GM13976 (cell line): ENCODE measurements at regions not wholly inside any gene's neighbourhood (a gene's known extent, or its start where the extent isn't known, plus 50 kb on each side); places are given as distances from the start of the nearest gene placed in this dataset.

Experiments used
- DNase-seq: peaks from one replicate; pipeline ENCODE4 v3.0.0; 2012; ENCODE audit warnings: low spot score
- CTCF ChIP-seq: IDR thresholded peaks from 2 replicates; pipeline ENCODE4 v1.5.1; 2012; ENCODE audit warnings: borderline replicate concordance, mild to moderate bottlenecking; ENCODE audit not compliant: insufficient read depth; ENCODE audit errors: extremely low read depth, missing control alignments, control extremely low read depth
- in situ Hi-C: fragments of 300-500 bp; cut with MboI; formaldehyde crosslinking; loops from one replicate; pipeline ENCODE4 v1.12.0; 2022; ENCODE audit warnings: low sequenced_read_pairs, mixed read lengths, inconsistent platforms; ENCODE audit not compliant: unreplicated experiment

- in situ Hi-C loops, result no loop called here
- no peak for TF ChIP-seq CTCF
- no peak for DNase-seq
Measured at GRCh38 chr1:72938408-72938807, 656.1 kb upstream of the NEGR1 start.

GRCh38 chr1:72937905-72938304 lies 655.6 kb upstream of the NEGR1 start:
- in situ Hi-C loops, result no loop called here
- TF ChIP-seq CTCF, result no peak
- no peak for DNase-seq

- in situ Hi-C loops, result no loop called here
- DNase-seq, result no peak
Measured at GRCh38 chr1:72936942-72937341, 654.6 kb upstream of the NEGR1 start.

GRCh38 chr1:72936151-72936740 lies 653.9 kb upstream of the NEGR1 start:
- DNase-seq, result no peak
- in situ Hi-C loops, result no loop called here
- TF ChIP-seq CTCF, result no peak

More at GRCh38 chr1:72936942-72937341, 654.6 kb upstream of the NEGR1 start:
- no peak for TF ChIP-seq CTCF

GRCh38 chr1:72932025-72932424 lies 649.7 kb upstream of the NEGR1 start:
- DNase-seq, result no peak
- no peak for TF ChIP-seq CTCF
- in situ Hi-C loops, result no loop called here

- in situ Hi-C loops, result no loop called here
- no peak for DNase-seq
- TF ChIP-seq CTCF, result no peak
Measured at GRCh38 chr1:72930528-72930927, 648.2 kb upstream of the NEGR1 start.

- no peak for DNase-seq
- no peak for TF ChIP-seq CTCF
- in situ Hi-C loops, result no loop called here
Measured at GRCh38 chr1:72918940-72919339, 636.6 kb upstream of the NEGR1 start.
